ENCODE measurements at regions not wholly inside any gene's neighbourhood (a gene's known extent, or its start where the extent isn't known, plus 50 kb on each side); places are given as distances from the start of the nearest gene placed in this dataset.

DNA sequence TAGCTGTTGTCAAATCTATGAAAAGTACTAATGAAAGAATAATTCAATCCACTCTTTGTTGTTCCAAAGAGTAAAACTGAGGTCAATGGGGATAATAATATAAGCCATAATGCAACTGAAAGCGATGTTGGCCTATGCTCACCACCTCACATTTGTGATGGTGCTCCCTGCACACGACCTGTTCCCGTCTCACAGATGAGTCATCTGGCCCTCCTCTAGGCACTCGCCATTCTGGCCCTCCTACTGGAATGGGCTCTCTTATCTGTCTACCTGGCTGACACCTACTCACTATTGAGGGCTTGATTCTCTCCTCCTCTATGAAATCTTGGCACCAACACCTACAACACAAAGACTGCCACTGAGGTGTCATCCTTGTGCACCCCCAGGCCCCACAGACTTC lies 585.9 kb upstream of the ID2 start:
- no peak for TF ChIP-seq POLR2AphosphoS5 (IDR thresholded peaks at IDR 0.05; ENCODE audit: low read depth, low read length)
- TF ChIP-seq SIN3A (IDR thresholded peaks at IDR 0.05; ENCODE audit: borderline replicate concordance, insufficient read depth, low read length), result no peak
- no peak for TF ChIP-seq TAF1 (IDR thresholded peaks at IDR 0.05; ENCODE audit: borderline replicate concordance, insufficient read depth, low read length)
- no peak for TF ChIP-seq REST (IDR thresholded peaks at IDR 0.05; ENCODE audit: insufficient read depth in 1 of 2, low read depth in 2 of 2, low read length in 2 of 2)
- TF ChIP-seq FOXP2 (optimal IDR thresholded peaks at IDR 0.05; ENCODE audit: borderline replicate concordance, extremely low read depth, extremely low read length, insufficient read depth), result no peak

DNA sequence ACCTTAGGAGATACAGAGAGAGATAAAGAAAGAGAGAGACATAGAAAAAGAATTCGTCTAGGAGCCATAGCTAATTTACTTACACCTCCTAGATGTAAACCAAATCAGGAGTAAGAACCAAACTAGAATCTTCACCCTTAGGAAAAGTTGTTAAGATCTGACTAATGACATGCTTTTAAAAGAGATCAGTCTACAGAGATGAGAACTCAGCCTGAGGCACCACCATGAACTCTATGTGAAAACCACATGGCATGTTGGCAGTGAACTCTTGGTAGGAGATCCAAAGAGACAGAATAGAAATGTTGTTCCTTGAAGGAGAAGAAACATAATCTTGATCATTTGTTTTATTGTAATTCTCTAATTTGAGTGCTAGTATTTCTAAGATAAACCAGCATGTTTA lies 585.4 kb upstream of the ID2 start:
- no peak for TF ChIP-seq TAF1 (IDR thresholded peaks at IDR 0.05; ENCODE audit: borderline replicate concordance, insufficient read depth, low read length)
- no peak for TF ChIP-seq SIN3A (IDR thresholded peaks at IDR 0.05; ENCODE audit: borderline replicate concordance, insufficient read depth, low read length)
- TF ChIP-seq REST (IDR thresholded peaks at IDR 0.05; ENCODE audit: insufficient read depth in 1 of 2, low read depth in 2 of 2, low read length in 2 of 2), result no peak
- TF ChIP-seq POLR2AphosphoS5 (IDR thresholded peaks at IDR 0.05; ENCODE audit: low read depth, low read length), result no peak
- TF ChIP-seq FOXP2 (optimal IDR thresholded peaks at IDR 0.05; ENCODE audit: borderline replicate concordance, extremely low read depth, extremely low read length, insufficient read depth), result no peak

- TF ChIP-seq FOXP2 (optimal IDR thresholded peaks at IDR 0.05; ENCODE audit: borderline replicate concordance, extremely low read depth, extremely low read length, insufficient read depth), result no peak
- no peak for TF ChIP-seq POLR2AphosphoS5 (IDR thresholded peaks at IDR 0.05; ENCODE audit: low read depth, low read length)
- no peak for TF ChIP-seq TAF1 (IDR thresholded peaks at IDR 0.05; ENCODE audit: borderline replicate concordance, insufficient read depth, low read length)
- no peak for TF ChIP-seq REST (IDR thresholded peaks at IDR 0.05; ENCODE audit: insufficient read depth in 1 of 2, low read depth in 2 of 2, low read length in 2 of 2)
- no peak for TF ChIP-seq SIN3A (IDR thresholded peaks at IDR 0.05; ENCODE audit: borderline replicate concordance, insufficient read depth, low read length)
Measured at GRCh38 chr2:8098476-8099266, 583.2 kb upstream of the ID2 start.

DNA sequence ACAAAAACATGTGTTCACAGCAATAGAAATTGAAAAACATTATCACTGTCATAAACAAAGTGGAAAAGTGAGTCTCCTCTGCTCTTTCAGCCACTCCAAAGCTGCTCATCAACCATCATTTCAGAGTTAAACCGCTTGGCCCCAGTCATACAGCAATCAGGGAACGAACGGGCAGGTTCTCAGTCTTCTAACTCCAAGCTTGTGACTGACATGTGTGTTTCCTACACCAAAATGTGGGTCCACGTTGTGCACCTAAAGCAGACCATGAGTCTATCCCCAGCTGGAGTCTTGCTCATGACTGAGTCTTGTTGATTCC lies 582.6 kb upstream of the ID2 start:
- TF ChIP-seq FOXP2 (optimal IDR thresholded peaks at IDR 0.05; ENCODE audit: borderline replicate concordance, extremely low read depth, extremely low read length, insufficient read depth) (no peak), TAF1 (IDR thresholded peaks at IDR 0.05; ENCODE audit: borderline replicate concordance, insufficient read depth, low read length) (no peak), POLR2AphosphoS5 (IDR thresholded peaks at IDR 0.05; ENCODE audit: low read depth, low read length) (no peak), REST (IDR thresholded peaks at IDR 0.05; ENCODE audit: insufficient read depth in 1 of 2, low read depth in 2 of 2, low read length in 2 of 2) (no peak), SIN3A (IDR thresholded peaks at IDR 0.05; ENCODE audit: borderline replicate concordance, insufficient read depth, low read length) (no peak)
